ENCODE measurements at regions not wholly inside any gene's neighbourhood (a gene's known extent, or its start where the extent isn't known, plus 50 kb on each side); places are given as distances from the start of the nearest gene placed in this dataset.

- H3K36me3 ChIP-seq = no peaks in the 10 kb centered on the region
- no peaks in the 10 kb centered on the region for H3K9me3 ChIP-seq (ENCODE audit: low read depth)
- no peaks in the 10 kb centered on the region for H3K4me1 ChIP-seq (ENCODE audit: low read depth)
- peak; percentile 69 to 79 for DNase-seq (ENCODE audit: low read depth in 1 of 2, low spot score in 1 of 2)
- TF ChIP-seq CTCF (IDR thresholded peaks at IDR 0.05; ENCODE audit: low read depth, low read length) = peak; percentile 97
- no peaks in the 10 kb centered on the region for H3K27me3 ChIP-seq
- H3K4me3 ChIP-seq = no peak overlapping the region
- H3K27ac ChIP-seq = no peak overlapping the region
Observed at GRCh38 chr15:97909291-97909891, 51.1 kb upstream of the ARRDC4 start.
